IMR-90 (cell line): ENCODE measurements at regions not wholly inside any gene's neighbourhood (a gene's known extent, or its start where the extent isn't known, plus 50 kb on each side); places are given as distances from the start of the nearest gene placed in this dataset.

ENCODE experiments used
- ATAC-seq: fragments of 200-7000 bp; cut with Tn5 transposase; 2 replicates; pipeline ENCODE4 v1.9.1; 2020; ENCODE audit warnings: low read depth, mild to moderate bottlenecking, moderate library complexity
- BruUV-seq: library from RNA; stranded (reverse); fragments of 400-500 nt; replicated peaks from 2 replicates; lab custom pipeline; 2021; lab: Mats Ljungman, UMichigan
- CTCF ChIA-PET: fragments of 300-600 bp; formaldehyde crosslinking; extraction: SDS; loops from one replicate; lab custom pipeline; 2021; ENCODE audit warnings: antibody characterized with exemption; lab: Yijun Ruan, JAX
- POLR2A ChIA-PET: fragments of 300-600 bp; sonication (Branson Sonifier 250); formaldehyde crosslinking; loops from one replicate; lab custom pipeline; 2022; ENCODE audit warnings: antibody characterized with exemption; ENCODE audit not compliant: unreplicated experiment; lab: Charles Lee
- DNase-seq: peaks from one replicate; pipeline ENCODE4 v3.0.0; 2013
- H2AFZ ChIP-seq: replicated peaks from 2 replicates; pipeline ENCODE3; 2013; ENCODE audit warnings: low read length, mild to moderate bottlenecking; ENCODE audit not compliant: poor library complexity
- H2AK5ac ChIP-seq: 2 replicates; pipeline ENCODE4 v1.6.1; 2013; ENCODE audit warnings: low read depth, low read length, inconsistent platforms
- H2AK9ac ChIP-seq: replicated peaks from 2 replicates; pipeline ENCODE3; 2013; ENCODE audit warnings: mild to moderate bottlenecking, low read depth, low read length, moderate library complexity; ENCODE audit not compliant: poor library complexity
- H2BK120ac ChIP-seq: 2 replicates; pipeline ENCODE4 v1.6.1; 2013; ENCODE audit warnings: low read depth, low read length, inconsistent platforms
- H2BK15ac ChIP-seq: 3 replicates; pipeline ENCODE4 v1.6.1; 2013; ENCODE audit warnings: low read depth, low read length, inconsistent platforms
- H2BK20ac ChIP-seq: 2 replicates; pipeline ENCODE4 v1.6.1; 2013; ENCODE audit warnings: low read depth, mild to moderate bottlenecking, inconsistent platforms, low read length, moderate library complexity
- H2BK5ac ChIP-seq: 2 replicates; pipeline ENCODE4 v1.6.1; 2013; ENCODE audit warnings: mild to moderate bottlenecking, low read depth, low read length, inconsistent platforms; ENCODE audit not compliant: poor library complexity, severe bottlenecking
- H3K14ac ChIP-seq: replicated peaks from 2 replicates; pipeline ENCODE4 v1.6.1; 2013; ENCODE audit warnings: low read depth, low read length, inconsistent platforms
- H3K18ac ChIP-seq: 2 replicates; pipeline ENCODE4 v1.6.1; 2013; ENCODE audit warnings: low read depth, low read length, control low read depth
- H3K23ac ChIP-seq: 2 replicates; pipeline ENCODE4 v1.6.1; 2013; ENCODE audit warnings: low read depth, low read length, inconsistent platforms
- H3K27ac ChIP-seq: 2 replicates; pipeline ENCODE4 v1.5.1; 2013; ENCODE audit warnings: mild to moderate bottlenecking, control low read depth, low read length; ENCODE audit not compliant: insufficient read depth
- H3K27me3 ChIP-seq: 2 replicates; pipeline ENCODE4 v1.6.1; 2013; ENCODE audit warnings: low read length; ENCODE audit not compliant: control insufficient read depth, insufficient read depth
- H3K36me3 ChIP-seq: 2 replicates; pipeline ENCODE4 v1.6.1; 2013; ENCODE audit warnings: low read length, mixed read lengths; ENCODE audit not compliant: control insufficient read depth, insufficient read depth
- H3K4ac ChIP-seq: 2 replicates; pipeline ENCODE4 v1.6.1; 2013; ENCODE audit warnings: low read depth, low read length, inconsistent platforms
- H3K4me1 ChIP-seq: 2 replicates; pipeline ENCODE4 v1.6.1; 2013; ENCODE audit warnings: low read length, mixed read lengths; ENCODE audit not compliant: control insufficient read depth, insufficient read depth
- H3K4me2 ChIP-seq: 2 replicates; pipeline ENCODE4 v1.6.1; 2013; ENCODE audit warnings: low read depth, mild to moderate bottlenecking, control low read depth, low read length, moderate library complexity
- H3K4me3 ChIP-seq: 2 replicates; pipeline ENCODE4 v1.5.1; 2013; ENCODE audit warnings: low read depth, mild to moderate bottlenecking, control low read depth, low read length, moderate library complexity; ENCODE audit not compliant: insufficient read depth
- H3K56ac ChIP-seq: 2 replicates; pipeline ENCODE4 v1.6.1; 2013; ENCODE audit warnings: low read length, inconsistent platforms; ENCODE audit not compliant: insufficient read depth; ENCODE audit errors: extremely low read depth
- H3K79me1 ChIP-seq, 2 experiments: 2 replicates each; pipeline ENCODE4 v1.6.1; 2013; ENCODE audit warnings: low read length in 2 of 2, inconsistent platforms in 1 of 2, low read depth in 1 of 2
- H3K9ac ChIP-seq: 2 replicates; pipeline ENCODE4 v1.6.1; 2013; ENCODE audit warnings: low read depth, low read length, control low read depth
- H3K9me1 ChIP-seq: 2 replicates; pipeline ENCODE4 v1.6.1; 2013; ENCODE audit warnings: low read length, inconsistent platforms; ENCODE audit not compliant: insufficient read depth
- H3K9me3 ChIP-seq: 2 replicates; pipeline ENCODE4 v1.6.1; 2013; ENCODE audit warnings: low read length; ENCODE audit not compliant: control insufficient read depth, insufficient read depth
- H4K20me1 ChIP-seq: 2 replicates; pipeline ENCODE4 v1.6.1; 2013; ENCODE audit warnings: low read length, inconsistent platforms; ENCODE audit not compliant: insufficient read depth
- H4K5ac ChIP-seq: 2 replicates; pipeline ENCODE4 v1.6.1; 2013; ENCODE audit warnings: mild to moderate bottlenecking, low read depth, low read length, control low read depth
- H4K8ac ChIP-seq, 2 experiments: 2 replicates each; pipeline ENCODE4 v1.6.1; 2013; ENCODE audit warnings: low read depth in 2 of 2, low read length in 2 of 2, control low read depth in 1 of 2, inconsistent platforms in 1 of 2
- H4K91ac ChIP-seq: 2 replicates; pipeline ENCODE4 v1.6.1; 2013; ENCODE audit warnings: low read depth, low read length, inconsistent platforms; ENCODE audit not compliant: insufficient read depth
- BHLHE40 ChIP-seq: fragments of 150-350 bp; IDR thresholded peaks from 2 replicates; pipeline ENCODE4 v1.6.1; 2016; ENCODE audit warnings: mild to moderate bottlenecking, low read depth, low read length
- ELK1 ChIP-seq: fragments of 150-350 bp; IDR thresholded peaks from 2 replicates; pipeline ENCODE4 v1.6.1; 2016; ENCODE audit warnings: low read depth, mild to moderate bottlenecking, low read length, moderate library complexity, borderline replicate concordance
- FOS ChIP-seq: fragments of 150-350 bp; IDR thresholded peaks from 2 replicates; pipeline ENCODE4 v1.6.1; 2016; ENCODE audit warnings: low read depth, low read length
- MXI1 ChIP-seq: IDR thresholded peaks from 2 replicates; pipeline ENCODE4 v1.6.1; 2012; ENCODE audit warnings: low read depth, mild to moderate bottlenecking, low read length, moderate library complexity, borderline replicate concordance
- NFE2L2 ChIP-seq: fragments of 150-350 bp; IDR thresholded peaks from 2 replicates; pipeline ENCODE4 v1.6.1; 2016; ENCODE audit warnings: low read depth, mild to moderate bottlenecking, low read length
- POLR2A ChIP-seq: IDR thresholded peaks from 2 replicates; pipeline ENCODE4 v1.6.1; 2012; ENCODE audit warnings: mild to moderate bottlenecking, low read depth, low read length
- RCOR1 ChIP-seq: IDR thresholded peaks from 2 replicates; pipeline ENCODE4 v1.6.1; 2012; ENCODE audit warnings: mild to moderate bottlenecking, low read length, improper control_type of control experiment; ENCODE audit not compliant: insufficient replicate concordance
- RFX5 ChIP-seq: IDR thresholded peaks from 2 replicates; pipeline ENCODE4 v1.8.0; 2012; ENCODE audit warnings: low read depth, mild to moderate bottlenecking, low read length, moderate library complexity
- SMC3 ChIP-seq: fragments of 150-350 bp; IDR thresholded peaks from 2 replicates; pipeline ENCODE4 v1.6.1; 2016; ENCODE audit warnings: low read depth, mild to moderate bottlenecking, antibody characterized with exemption, low read length, moderate library complexity
- WGBS, 2 experiments: methylation state at CpG; one replicate each; pipeline versions ENCODE4 v1.1.5 to v1.1.7; 2013; ENCODE audit warnings: missing lambda C conversion rate in 2 of 2; ENCODE audit not compliant: insufficient read length in 1 of 2; ENCODE audit errors: extremely low coverage in 2 of 2; 5-methylcytosine and 5-hydroxymethylcytosine counted together
- dilution Hi-C: fragments of 300-500 bp; cut with HindIII; formaldehyde crosslinking; loops from one replicate; pipeline ENCODE4 v1.14.3; 2018; ENCODE audit warnings: low sequenced_read_pairs; ENCODE audit not compliant: unreplicated experiment
- in situ Hi-C: fragments of 300-500 bp; cut with MboI; formaldehyde crosslinking; loops from 3 replicates; pipeline ENCODE4 v1.14.3; 2019; ENCODE audit warnings: low sequenced_read_pairs, inconsistent platforms, mixed read lengths
- intact Hi-C: fragments of 100-400 bp; cut with micrococcal nuclease; formaldehyde crosslinking; loops from 2 replicates; pipeline ENCODE4 v1.10.0; 2022

- Histone ChIP-seq H2AK9ac (no peak overlapping the region), H3K27me3 (no peaks in the 10 kb centered on the region), H4K8ac (no peak overlapping the region), H3K4ac (no peak overlapping the region), H3K23ac (no peak overlapping the region), H3K4me1 (no peaks in the 10 kb centered on the region), H3K14ac (no peak overlapping the region), H3K4me3 (no peak overlapping the region), H4K5ac (no peak overlapping the region), H2AK5ac (no peak overlapping the region), H4K91ac (no peak overlapping the region), H2AFZ (no peak overlapping the region), H3K36me3 (no peaks in the 10 kb centered on the region), H4K20me1 (no peaks in the 10 kb centered on the region), H2BK15ac (no peak overlapping the region), H2BK120ac (no peak overlapping the region), H3K56ac (no peak overlapping the region), H3K18ac (no peak overlapping the region), H3K9me3 (no peaks in the 10 kb centered on the region), H3K9ac (no peak overlapping the region), H3K79me1 (no peaks in the 10 kb centered on the region), H2BK20ac (no peak overlapping the region), H3K4me2 (no peak overlapping the region), H3K27ac (no peak overlapping the region), H2BK5ac (no peak overlapping the region), H3K9me1 (no peaks in the 10 kb centered on the region)
- TF ChIP-seq SMC3 (no peak), FOS (no peak), RFX5 (no peak), BHLHE40 (no peak), NFE2L2 (no peak), MXI1 (no peak), RCOR1 (no peak), ELK1 (no peak), POLR2A (no peak)
- POLR2A ChIA-PET, result no interaction called here
- no peak for DNase-seq
- WGBS, 2 experiments, result no CpG with 5 or more reads among the region's 1 CpG
- no peak for ATAC-seq
- in situ Hi-C loops, result loop anchor here (25.0 kb wide), 2 partner anchors 396 to 1046 kb away; no protein-coding TSS in a partner anchor
- intact Hi-C loops, result no loop called here
- no TSS peak for BruUV-seq
- CTCF ChIA-PET, result interaction anchor here (0.6 kb wide), 1 partner anchor 39 kb away, joined by 4 read pairs; no protein-coding TSS in a partner anchor
- dilution Hi-C loops, result no loop called here
These were observed 147.2 kb upstream of the EPB41L4A start for GRCh38 chr5:112566251-112566650.
